Gastrocnemius medialis (tissue), 4 donors: ENCODE measurements at regions not wholly inside any gene's neighbourhood (a gene's known extent, or its start where the extent isn't known, plus 50 kb on each side); places are given as distances from the start of the nearest gene placed in this dataset.

Experiments
- POLR2A ChIP-seq, 2 donors: fragments of 450-650 bp; IDR thresholded peaks; one replicate each; pipeline ENCODE4 v1.6.1; 2017; ENCODE audit warnings: antibody characterized with exemption in 2 of 2, mild to moderate bottlenecking in 2 of 2, moderate library complexity in 2 of 2
- TF ChIP-seq, protein P1 (sequence below), 5 experiments: fragments of 450-650 bp in 3 of 5; fragments of 200-600 bp in 2 of 5; sonication (generic) in 2 of 5; IDR thresholded peaks in 4 of 5; conservative IDR thresholded peaks in 1 of 5; 1 replicate in 4 of 5; 2 replicates in 1 of 5; pipeline ENCODE4 v1.5.1; 2016 to 2019; ENCODE audit warnings: antibody characterized with exemption in 5 of 5, mild to moderate bottlenecking in 3 of 5, moderate library complexity in 3 of 5

DNA sequence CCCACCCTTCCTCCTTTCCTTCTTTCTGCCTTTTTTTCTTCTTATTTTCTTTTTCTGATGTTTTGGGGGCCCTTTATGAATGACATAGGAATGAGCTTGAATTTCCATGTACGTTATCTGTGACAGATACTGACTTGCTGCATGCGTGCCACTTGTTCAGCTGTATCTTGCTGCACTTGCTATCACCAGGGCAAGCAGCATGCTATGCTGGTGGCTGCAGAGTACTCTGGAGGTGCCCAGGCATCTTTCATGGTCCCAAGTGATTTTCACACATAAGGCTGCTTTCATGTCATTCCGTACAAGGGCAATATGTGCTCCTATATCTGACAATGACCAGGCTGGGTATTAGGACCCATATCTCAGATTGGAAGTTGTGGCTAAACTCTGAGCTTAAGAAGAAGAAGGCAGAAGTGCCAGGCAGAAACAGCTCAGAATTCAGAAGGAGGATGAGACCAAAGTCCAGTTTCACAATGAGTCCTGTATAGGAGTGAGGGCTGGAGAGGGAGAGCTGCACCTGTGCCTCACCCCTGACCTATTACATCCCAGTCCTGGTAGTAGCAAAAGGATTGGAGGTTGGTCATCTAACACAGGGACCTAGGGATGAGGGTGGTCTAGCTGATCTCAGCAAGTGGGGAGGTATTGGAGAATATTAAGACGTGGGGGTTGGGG, 299.0 kb upstream of the DDHD1 start:
- TF ChIP-seq, protein P1, sequence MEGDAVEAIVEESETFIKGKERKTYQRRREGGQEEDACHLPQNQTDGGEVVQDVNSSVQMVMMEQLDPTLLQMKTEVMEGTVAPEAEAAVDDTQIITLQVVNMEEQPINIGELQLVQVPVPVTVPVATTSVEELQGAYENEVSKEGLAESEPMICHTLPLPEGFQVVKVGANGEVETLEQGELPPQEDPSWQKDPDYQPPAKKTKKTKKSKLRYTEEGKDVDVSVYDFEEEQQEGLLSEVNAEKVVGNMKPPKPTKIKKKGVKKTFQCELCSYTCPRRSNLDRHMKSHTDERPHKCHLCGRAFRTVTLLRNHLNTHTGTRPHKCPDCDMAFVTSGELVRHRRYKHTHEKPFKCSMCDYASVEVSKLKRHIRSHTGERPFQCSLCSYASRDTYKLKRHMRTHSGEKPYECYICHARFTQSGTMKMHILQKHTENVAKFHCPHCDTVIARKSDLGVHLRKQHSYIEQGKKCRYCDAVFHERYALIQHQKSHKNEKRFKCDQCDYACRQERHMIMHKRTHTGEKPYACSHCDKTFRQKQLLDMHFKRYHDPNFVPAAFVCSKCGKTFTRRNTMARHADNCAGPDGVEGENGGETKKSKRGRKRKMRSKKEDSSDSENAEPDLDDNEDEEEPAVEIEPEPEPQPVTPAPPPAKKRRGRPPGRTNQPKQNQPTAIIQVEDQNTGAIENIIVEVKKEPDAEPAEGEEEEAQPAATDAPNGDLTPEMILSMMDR (IDR thresholded peaks at IDR 0.05 in 4 of 5, conservative IDR thresholded peaks at IDR 0.05 in 1 of 5) = no peak
- TF ChIP-seq POLR2A (IDR thresholded peaks at IDR 0.05) = no peak
